ENCODE measurements at regions not wholly inside any gene's neighbourhood (a gene's known extent, or its start where the extent isn't known, plus 50 kb on each side); places are given as distances from the start of the nearest gene placed in this dataset.

GRCh38 chr1:95652423-95652965, 418.5 kb downstream of the RWDD3 start:
- TF ChIP-seq POLR2AphosphoS5 (IDR thresholded peaks at IDR 0.05) (no peak), EP300 (IDR thresholded peaks at IDR 0.05) (no peak), CTCF (IDR thresholded peaks at IDR 0.05) (no peak)
